Transverse colon (tissue), 4 donors: ENCODE measurements at regions not wholly inside any gene's neighbourhood (a gene's known extent, or its start where the extent isn't known, plus 50 kb on each side); places are given as distances from the start of the nearest gene placed in this dataset.

ENCODE experiments used
- DNase-seq: peaks from one replicate; pipeline ENCODE4 v3.0.0-alpha.2; 2019
- H3K27ac ChIP-seq, 4 donors: fragments of 200-600 bp; sonication (generic); 2 replicates each; pipeline ENCODE4 v1.5.1; 2016 to 2018; ENCODE audit warnings: inconsistent platforms in 4 of 4
- H3K27me3 ChIP-seq: fragments of 200-600 bp; sonication (generic); 2 replicates; pipeline ENCODE4 v1.5.1; 2017; ENCODE audit warnings: inconsistent platforms
- H3K36me3 ChIP-seq, 4 donors: fragments of 200-600 bp; sonication (generic); 2 replicates each; pipeline ENCODE4 v1.5.1; 2017 to 2019; ENCODE audit warnings: inconsistent platforms in 4 of 4
- H3K4me1 ChIP-seq, 4 donors: fragments of 200-600 bp; sonication (generic); 2 replicates each; pipeline ENCODE4 v1.5.1; 2017 to 2020; ENCODE audit warnings: inconsistent platforms in 4 of 4
- H3K4me3 ChIP-seq, 4 donors: fragments of 200-600 bp; sonication (generic); 1 replicate in 1 of 4; 2 replicates in 3 of 4; pipeline versions ENCODE4 v1.5.1 to v1.6.1; 2017 to 2019; ENCODE audit warnings: inconsistent platforms in 4 of 4
- H3K9me3 ChIP-seq, 2 donors: fragments of 200-600 bp; sonication (generic); 2 replicates each; pipeline ENCODE4 v1.5.1; 2017 to 2019; ENCODE audit warnings: inconsistent platforms in 2 of 2
- CTCF ChIP-seq, 5 experiments: fragments of 200-600 bp in 3 of 5; fragments of 450-650 bp in 2 of 5; sonication (generic) in 3 of 5; IDR thresholded peaks; 1 replicate in 2 of 5; 2 replicates in 3 of 5; pipeline ENCODE4 v1.5.1; 2016 to 2017; ENCODE audit warnings: antibody characterized with exemption in 5 of 5, inconsistent platforms in 3 of 5, mild to moderate bottlenecking in 2 of 5, moderate library complexity in 1 of 5
- EP300 ChIP-seq: sonication (generic); formaldehyde crosslinking; IDR thresholded peaks from one replicate; pipeline ENCODE4 v1.6.1; 2017; ENCODE audit warnings: antibody characterized with exemption, low read depth
- POLR2A ChIP-seq: fragments of 450-650 bp; IDR thresholded peaks from one replicate; pipeline ENCODE4 v1.6.1; 2016; ENCODE audit warnings: antibody characterized with exemption, mild to moderate bottlenecking, moderate library complexity
- POLR2AphosphoS5 ChIP-seq, 3 donors: sonication (generic); formaldehyde crosslinking; IDR thresholded peaks; one replicate each; pipeline ENCODE4 v1.6.1; 2016; ENCODE audit warnings: antibody characterized with exemption in 3 of 3
- WGBS, 2 donors: methylation state at CpG; one replicate each; pipeline ENCODE4 v1.1.5; 2018; ENCODE audit warnings: low coverage in 1 of 2; 5-methylcytosine and 5-hydroxymethylcytosine counted together
- in situ Hi-C, 4 donors: fragments of 200-750 bp; cut with MboI; loops; one replicate each; pipeline versions ENCODE4 v1.15.0 to v1.15.1; 2017; ENCODE audit warnings: low sequenced_read_pairs in 3 of 4, low pct_ligation_motif_present in 1 of 4, low pct_unique_long_range_greater_than_20kb in 1 of 4
- intact Hi-C: fragments of 100-400 bp; cut with DNase I; formaldehyde crosslinking; loops from one replicate; pipeline ENCODE4 v1.15.1; 2023; ENCODE audit warnings: low total_unique reads

GRCh38 chr2:126482582-126483464, 173.1 kb upstream of the GYPC start:
- Histone ChIP-seq H3K27me3 (no peaks in the 10 kb centered on the region), H3K4me1 (no peaks in the 10 kb centered on the region), H3K27ac (no peak overlapping the region), H3K36me3 (no peaks in the 10 kb centered on the region), H3K9me3 (no peaks in the 10 kb centered on the region), H3K4me3 (no peak overlapping the region)
- no peak for DNase-seq
- in situ Hi-C loops (no loop called here), intact Hi-C loops (no loop called here)
- no peak for TF ChIP-seq POLR2AphosphoS5 (IDR thresholded peaks at IDR 0.05)
- TF ChIP-seq CTCF (IDR thresholded peaks at IDR 0.05) = no peak
- no peak for TF ChIP-seq POLR2A
- TF ChIP-seq EP300 = no peak
- WGBS, 2 donors = 73 to 88% methylated on average over 3 to 19 of the region's 19 CpGs

GRCh38 chr2:126494593-126494992, 161.4 kb upstream of the GYPC start:
- no peaks in the 10 kb centered on the region for H3K27me3 ChIP-seq
- no peak overlapping the region for H3K4me3 ChIP-seq
- in situ Hi-C loops = no loop called here
- H3K36me3 ChIP-seq = no peaks in the 10 kb centered on the region
- no peaks in the 10 kb centered on the region for H3K4me1 ChIP-seq
- intact Hi-C loops = no loop called here
- peaks cover 0 to 8% of the 10 kb centered on the region in 2 donors for H3K9me3 ChIP-seq
- DNase-seq = no peak
- TF ChIP-seq CTCF (IDR thresholded peaks at IDR 0.05) = no peak
- TF ChIP-seq EP300 = no peak
- no peak for TF ChIP-seq POLR2AphosphoS5 (IDR thresholded peaks at IDR 0.05)
- no peak for TF ChIP-seq POLR2A
- no peak overlapping the region for H3K27ac ChIP-seq

GRCh38 chr2:126495189-126495588, 160.8 kb upstream of the GYPC start:
- TF ChIP-seq CTCF (IDR thresholded peaks at IDR 0.05) (no peak), POLR2AphosphoS5 (IDR thresholded peaks at IDR 0.05) (no peak), EP300 (no peak), POLR2A (no peak)
- Histone ChIP-seq H3K4me1 (no peaks in the 10 kb centered on the region), H3K27me3 (no peaks in the 10 kb centered on the region), H3K27ac (no peak overlapping the region), H3K4me3 (no peak overlapping the region), H3K36me3 (no peaks in the 10 kb centered on the region), H3K9me3 (peaks cover 0 to 8% of the 10 kb centered on the region in 2 donors)
- in situ Hi-C loops = no loop called here
- DNase-seq = no peak
- intact Hi-C loops = no loop called here
- 70 to 81% methylated on average over 2 of the region's 2 CpGs for WGBS, 2 donors

- intact Hi-C loops = no loop called here
- Histone ChIP-seq H3K36me3 (no peaks in the 10 kb centered on the region), H3K27me3 (no peaks in the 10 kb centered on the region), H3K9me3 (peaks cover 0 to 8% of the 10 kb centered on the region in 2 donors), H3K4me3 (no peak overlapping the region), H3K27ac (no peak overlapping the region), H3K4me1 (no peaks in the 10 kb centered on the region)
- in situ Hi-C loops = no loop called here
- 79 to 100% methylated on average over 4 to 5 of the region's 5 CpGs for WGBS, 2 donors
- TF ChIP-seq EP300 (no peak), POLR2AphosphoS5 (IDR thresholded peaks at IDR 0.05) (no peak), POLR2A (no peak), CTCF (IDR thresholded peaks at IDR 0.05) (no peak)
- no peak for DNase-seq
Observed at GRCh38 chr2:126496493-126496892, 159.5 kb upstream of the GYPC start.
